H1 (cell line): ENCODE measurements at regions not wholly inside any gene's neighbourhood (a gene's known extent, or its start where the extent isn't known, plus 50 kb on each side); places are given as distances from the start of the nearest gene placed in this dataset.

Source experiments
- CTCF ChIA-PET: fragments of 300-600 bp; sonication (Branson Sonifier 250); formaldehyde crosslinking; loops from one replicate; lab custom pipeline; 2021; ENCODE audit not compliant: partially characterized antibody; lab: Charles Lee
- POLR2A ChIA-PET: fragments of 300-600 bp; sonication (Branson Sonifier 250); formaldehyde crosslinking; loops from one replicate; lab custom pipeline; 2021; ENCODE audit warnings: inconsistent platforms; ENCODE audit not compliant: partially characterized antibody; lab: Charles Lee
- DNase-seq, 2 experiments: peaks; one replicate each; pipeline versions ENCODE4 v3.0.0 to v3.0.0-alpha.2; 2010 to 2022; ENCODE audit warnings: low spot score in 2 of 2, low read depth in 1 of 2, mixed read lengths in 1 of 2
- FAIRE-seq: peaks from 2 replicates; lab custom pipeline; 2011; peaks lifted over from hg19 to GRCh38; lab: Jason Lieb, UNC
- H2AFZ ChIP-seq: 2 replicates; pipeline ENCODE4 v1.8.1; 2012; ENCODE audit warnings: low read length, inconsistent platforms
- H2AK5ac ChIP-seq: 2 replicates; pipeline ENCODE4 v1.6.1; 2013; ENCODE audit warnings: low read depth, low read length
- H2BK120ac ChIP-seq: replicated peaks from 2 replicates; pipeline ENCODE3; 2013; ENCODE audit warnings: low read depth, low read length, inconsistent platforms
- H2BK12ac ChIP-seq: 2 replicates; pipeline ENCODE4 v1.6.1; 2013; ENCODE audit warnings: low read depth, low read length
- H2BK15ac ChIP-seq: 2 replicates; pipeline ENCODE4 v1.6.1; 2013; ENCODE audit warnings: low read length
- H2BK20ac ChIP-seq: 2 replicates; pipeline ENCODE4 v1.6.1; 2013; ENCODE audit warnings: low read length
- H2BK5ac ChIP-seq: 2 replicates; pipeline ENCODE4 v1.6.1; 2013; ENCODE audit warnings: low read depth, low read length
- H3K14ac ChIP-seq: 2 replicates; pipeline ENCODE4 v1.6.1; 2013; ENCODE audit warnings: inconsistent platforms; ENCODE audit not compliant: insufficient read length
- H3K18ac ChIP-seq: 2 replicates; pipeline ENCODE4 v1.6.1; 2013; ENCODE audit warnings: low read length; ENCODE audit errors: extremely low read depth
- H3K23ac ChIP-seq: 2 replicates; pipeline ENCODE4 v1.6.1; 2013; ENCODE audit warnings: inconsistent platforms; ENCODE audit not compliant: insufficient read length
- H3K23me2 ChIP-seq: 2 replicates; pipeline ENCODE4 v1.6.1; 2013; ENCODE audit warnings: low read depth, low read length
- H3K27ac ChIP-seq: 2 replicates; pipeline ENCODE4 v1.6.1; 2011; ENCODE audit warnings: low read depth, low read length, inconsistent platforms
- H3K27me3 ChIP-seq, 4 experiments: replicated peaks in 1 of 4; 1 replicate in 1 of 4; 2 replicates in 3 of 4; pipeline versions ENCODE4 v1.6.1 to v1.8.1; 2011 to 2013; ENCODE audit warnings: low read length in 3 of 4, mild to moderate bottlenecking in 3 of 4, inconsistent platforms in 2 of 4, mixed read lengths in 2 of 4, moderate library complexity in 1 of 4; ENCODE audit not compliant: control insufficient read depth in 3 of 4, insufficient read depth in 3 of 4; ENCODE audit errors: extremely low read depth in 1 of 4
- H3K36me3 ChIP-seq, 4 experiments: 2 replicates each; pipeline versions ENCODE4 v1.6.1 to v1.8.1; 2011 to 2013; ENCODE audit warnings: mild to moderate bottlenecking in 4 of 4, low read length in 3 of 4, moderate library complexity in 2 of 4, control low read depth in 1 of 4, inconsistent platforms in 1 of 4; ENCODE audit not compliant: insufficient read depth in 4 of 4, control insufficient read depth in 2 of 4
- H3K4ac ChIP-seq: replicated peaks from 2 replicates; pipeline ENCODE3; 2013; ENCODE audit warnings: low read length, low read depth, mixed read lengths, inconsistent platforms; ENCODE audit not compliant: insufficient read length
- H3K4me1 ChIP-seq, 4 experiments: replicated peaks in 1 of 4; 1 replicate in 1 of 4; 2 replicates in 3 of 4; pipeline versions ENCODE4 v1.6.1 to v1.8.1; 2011 to 2013; ENCODE audit warnings: low read length in 3 of 4, inconsistent platforms in 2 of 4, mixed read lengths in 1 of 4; ENCODE audit not compliant: insufficient read depth in 4 of 4, control insufficient read depth in 3 of 4
- H3K4me2 ChIP-seq, 2 experiments: 2 replicates each; pipeline versions ENCODE4 v1.6.1 to v1.8.1; 2011 to 2013; ENCODE audit warnings: low read depth in 2 of 2, low read length in 2 of 2, control low read depth in 1 of 2, inconsistent platforms in 1 of 2, mild to moderate bottlenecking in 1 of 2; ENCODE audit not compliant: insufficient read depth in 1 of 2
- H3K4me3 ChIP-seq, 4 experiments: fragments of 200-600, 300-600 bp in 1 of 4; sonication (generic), shearing (Covaris generic), sonication (Bioruptor Twin) in 1 of 4; 2 replicates each; pipeline versions ENCODE4 v1.5.1 to v1.8.1; 2011 to 2016; ENCODE audit warnings: low read length in 4 of 4, low read depth in 3 of 4, control low read depth in 2 of 4, inconsistent platforms in 2 of 4, mild to moderate bottlenecking in 2 of 4, mixed read lengths in 1 of 4, moderate library complexity in 1 of 4; ENCODE audit not compliant: insufficient read depth in 2 of 4; ENCODE audit errors: extremely low read depth in 1 of 4
- H3K56ac ChIP-seq: replicated peaks from 2 replicates; pipeline ENCODE3; 2013; ENCODE audit warnings: low read depth, mild to moderate bottlenecking, mixed read lengths, low read length, inconsistent platforms; ENCODE audit not compliant: insufficient read length
- H3K79me1 ChIP-seq: 2 replicates; pipeline ENCODE4 v1.6.1; 2013; ENCODE audit warnings: low read depth, low read length, control low read depth
- H3K79me2 ChIP-seq, 2 experiments: 2 replicates each; pipeline versions ENCODE4 v1.6.1 to v1.8.1; 2012 to 2013; ENCODE audit warnings: low read length in 2 of 2, mild to moderate bottlenecking in 2 of 2, inconsistent platforms in 1 of 2; ENCODE audit not compliant: insufficient read depth in 2 of 2, control insufficient read depth in 1 of 2
- H3K9ac ChIP-seq, 4 experiments: replicated peaks in 1 of 4; 1 replicate in 1 of 4; 2 replicates in 3 of 4; pipeline versions ENCODE4 v1.6.1 to v1.8.1; 2011 to 2013; ENCODE audit warnings: low read depth in 3 of 4, low read length in 3 of 4, control low read depth in 2 of 4, mild to moderate bottlenecking in 2 of 4, moderate library complexity in 2 of 4, inconsistent platforms in 1 of 4; ENCODE audit errors: extremely low read depth in 1 of 4
- H3K9me3 ChIP-seq, 2 experiments: 2 replicates each; pipeline versions ENCODE4 v1.6.1 to v1.8.1; 2012 to 2013; ENCODE audit warnings: mild to moderate bottlenecking in 2 of 2, moderate library complexity in 2 of 2, control low read depth in 1 of 2, inconsistent platforms in 1 of 2, low read depth in 1 of 2, low read length in 1 of 2, mixed read lengths in 1 of 2; ENCODE audit not compliant: insufficient read depth in 2 of 2
- H4K20me1 ChIP-seq, 2 experiments: replicated peaks in 1 of 2; 2 replicates each; pipeline versions ENCODE3 to v1.8.1; 2011 to 2013; ENCODE audit warnings: inconsistent platforms in 2 of 2, low read length in 2 of 2, mild to moderate bottlenecking in 1 of 2; ENCODE audit not compliant: insufficient read depth in 2 of 2, control insufficient read depth in 1 of 2
- H4K5ac ChIP-seq: 2 replicates; pipeline ENCODE4 v1.6.1; 2013; ENCODE audit warnings: low read length, low read depth, mixed read lengths, inconsistent platforms; ENCODE audit not compliant: insufficient read length
- H4K8ac ChIP-seq: 2 replicates; pipeline ENCODE4 v1.8.0; 2013; ENCODE audit warnings: mild to moderate bottlenecking, moderate library complexity, low read length, inconsistent platforms; ENCODE audit not compliant: insufficient read depth; ENCODE audit errors: extremely low read depth
- H4K91ac ChIP-seq: replicated peaks from 2 replicates; pipeline ENCODE3; 2013; ENCODE audit warnings: low read length, mixed read lengths, inconsistent platforms; ENCODE audit not compliant: insufficient read length
- ASH2L ChIP-seq: fragments of 200-600, 300-600 bp; sonication (generic); IDR thresholded peaks from one replicate; pipeline ENCODE4 v1.7.1; 2017; ENCODE audit warnings: low read length
- ATF2 ChIP-seq: IDR thresholded peaks from 2 replicates; pipeline ENCODE4 v1.6.1; 2012; ENCODE audit warnings: low read length, inconsistent platforms
- GABPA ChIP-seq: IDR thresholded peaks from 2 replicates; pipeline ENCODE4 v1.6.1; 2011; ENCODE audit warnings: mild to moderate bottlenecking, low read length, moderate library complexity, borderline replicate concordance; ENCODE audit not compliant: insufficient read depth
- HDAC2 ChIP-seq, 2 experiments: fragments of 300-600 bp in 1 of 2; sonication (generic) in 1 of 2; IDR thresholded peaks; 2 replicates each; pipeline ENCODE4 v1.6.1; 2011 to 2012; ENCODE audit warnings: low read depth in 2 of 2, low read length in 2 of 2, mild to moderate bottlenecking in 2 of 2, moderate library complexity in 2 of 2, borderline replicate concordance in 1 of 2, inconsistent platforms in 1 of 2
- HDAC6 ChIP-seq: IDR thresholded peaks from one replicate; pipeline ENCODE4 v1.7.1; 2012; ENCODE audit warnings: low read depth, mild to moderate bottlenecking, inconsistent platforms, low read length, moderate library complexity
- JUND ChIP-seq: IDR thresholded peaks from 2 replicates; pipeline ENCODE4 v1.6.1; 2011; ENCODE audit warnings: mild to moderate bottlenecking, improper control_type of control experiment, low read length
- RFX5 ChIP-seq: IDR thresholded peaks from 2 replicates; pipeline ENCODE4 v1.6.1; 2011; ENCODE audit warnings: low read depth, low read length, improper control_type of control experiment, borderline replicate concordance
- RNF2 ChIP-seq: fragments of 200-900, 300-1000 bp; sonication (generic); IDR thresholded peaks from 2 replicates; pipeline ENCODE4 v1.7.1; 2016; ENCODE audit warnings: borderline replicate concordance, low read depth, mild to moderate bottlenecking, antibody characterized with exemption, low read length; ENCODE audit not compliant: poor library complexity, severe bottlenecking; ENCODE audit errors: missing control alignments
- SIX5 ChIP-seq: IDR thresholded peaks from 2 replicates; pipeline ENCODE4 v1.6.1; 2011; ENCODE audit warnings: mild to moderate bottlenecking, low read depth, low read length
- TAF1 ChIP-seq: IDR thresholded peaks from 2 replicates; pipeline ENCODE4 v1.6.1; 2011; ENCODE audit warnings: mild to moderate bottlenecking, low read depth, low read length
- ZNF274 ChIP-seq: IDR thresholded peaks from 2 replicates; pipeline ENCODE4 v1.7.0; 2012; ENCODE audit warnings: low read length, borderline replicate concordance; ENCODE audit errors: extremely low read depth

- H3K36me3 ChIP-seq: no peaks in the 10 kb centered on the region
- no peak overlapping the region for H3K9ac ChIP-seq
- FAIRE-seq (peak; percentile 24), DNase-seq (no peak)
- no peak overlapping the region for H3K4ac ChIP-seq
- no peaks in the 10 kb centered on the region for H3K79me2 ChIP-seq
- POLR2A ChIA-PET: no interaction called here
- H2BK12ac ChIP-seq: no peak overlapping the region
- H4K8ac ChIP-seq: no peak overlapping the region
- no peak overlapping the region; the same call in 1 of the 2 replicates for H3K18ac ChIP-seq
- no peaks in the 10 kb centered on the region for H3K23me2 ChIP-seq
- no peak overlapping the region for H2BK15ac ChIP-seq
- TF ChIP-seq RNF2 (no peak), HDAC6 (no peak), SIX5 (no peak), ZNF274 (no peak), HDAC2 (IDR thresholded peaks at IDR 0.05; ENCODE audit: borderline replicate concordance in 1 of 2, low read depth in 2 of 2, low read length in 2 of 2) (no peak), JUND (no peak), TAF1 (no peak), ATF2 (no peak), RFX5 (no peak), ASH2L (no peak), GABPA (no peak)
- H4K5ac ChIP-seq: no peak overlapping the region
- no peak overlapping the region for H3K56ac ChIP-seq
- peaks cover 0 to 5% of the 10 kb centered on the region in 2 experiments; a peak in 2 of 4 replicates for H3K9me3 ChIP-seq
- H3K4me1 ChIP-seq: peaks cover 0 to 3% (median 3%) of the 10 kb centered on the region in 4 experiments; a peak in 3 of 7 replicates
- no peaks in the 10 kb centered on the region for H3K27me3 ChIP-seq
- H3K4me2 ChIP-seq: no peak overlapping the region
- H4K20me1 ChIP-seq: no peaks in the 10 kb centered on the region
- CTCF ChIA-PET: interaction anchor here (0.6 to 3.2 kb wide), 27 partner anchors 10 to 1411 kb away, joined by 3 to 14 read pairs (median 3); no protein-coding TSS in a partner anchor
- no peak overlapping the region for H3K27ac ChIP-seq
- H2BK5ac ChIP-seq: no peak overlapping the region
- H2BK20ac ChIP-seq: no peak overlapping the region
- no peak overlapping the region for H3K14ac ChIP-seq
- no peak overlapping the region for H2BK120ac ChIP-seq
- no peaks in the 10 kb centered on the region for H3K79me1 ChIP-seq
- no peak overlapping the region for H3K23ac ChIP-seq
- no peak overlapping the region for H4K91ac ChIP-seq
- H2AFZ ChIP-seq: no peak overlapping the region
- H3K4me3 ChIP-seq: no peak overlapping the region
- H2AK5ac ChIP-seq: no peak overlapping the region
These were observed 172.4 kb upstream of the ATP11B start for GRCh38 chr3:182620723-182621434.
